GM23338 (cell line): ENCODE measurements at regions not wholly inside any gene's neighbourhood (a gene's known extent, or its start where the extent isn't known, plus 50 kb on each side); places are given as distances from the start of the nearest gene placed in this dataset.

Source experiments
- ATAC-seq: fragments of 200-7000 bp; cut with Tn5 transposase; 3 replicates; pipeline ENCODE4 v1.9.1; 2020
- DNase-seq: peaks from one replicate; pipeline ENCODE4 v3.0.0-alpha.2; 2015; ENCODE audit warnings: low spot score
- H2AFZ ChIP-seq: fragments of 200-600 bp; sonication (generic); 2 replicates; pipeline ENCODE4 v1.8.0; 2016; ENCODE audit warnings: antibody characterized with exemption, mild to moderate bottlenecking, moderate library complexity
- H3F3A ChIP-seq: fragments of 200-600 bp; sonication (generic); replicated peaks from 2 replicates; pipeline ENCODE4 v1.8.0; 2017; ENCODE audit warnings: antibody characterized with exemption, mixed run types, low read depth
- H3K27ac ChIP-seq: fragments of 200-600 bp; sonication (generic); 2 replicates; pipeline ENCODE4 v1.6.1; 2016; ENCODE audit warnings: low read depth
- H3K27me3 ChIP-seq: fragments of 200-600 bp; sonication (generic); 2 replicates; pipeline ENCODE4 v1.8.0; 2016; ENCODE audit warnings: mild to moderate bottlenecking, mixed run types, moderate library complexity; ENCODE audit not compliant: insufficient read depth
- H3K36me3 ChIP-seq: fragments of 200-600 bp; sonication (generic); 2 replicates; pipeline ENCODE4 v1.8.0; 2016; ENCODE audit warnings: mild to moderate bottlenecking; ENCODE audit not compliant: insufficient read depth
- H3K4me1 ChIP-seq: fragments of 200-600 bp; sonication (generic); 2 replicates; pipeline ENCODE4 v1.8.0; 2016; ENCODE audit warnings: mild to moderate bottlenecking, moderate library complexity; ENCODE audit not compliant: insufficient read depth
- H3K4me2 ChIP-seq: fragments of 200-600 bp; sonication (generic); 2 replicates; pipeline ENCODE4 v1.7.1; 2017; ENCODE audit warnings: mixed run types
- H3K4me3 ChIP-seq: fragments of 200-600 bp; sonication (generic); 2 replicates; pipeline ENCODE4 v1.6.1; 2016; ENCODE audit warnings: mixed run types
- H3K79me2 ChIP-seq: fragments of 200-600 bp; sonication (generic); replicated peaks from 2 replicates; pipeline ENCODE4 v1.8.0; 2017; ENCODE audit warnings: mild to moderate bottlenecking; ENCODE audit not compliant: insufficient read depth
- H3K9me2 ChIP-seq: fragments of 200-600 bp; sonication (generic); 2 replicates; pipeline ENCODE4 v1.8.0; 2017; ENCODE audit not compliant: insufficient read depth
- H4K20me1 ChIP-seq: fragments of 200-600 bp; sonication (generic); replicated peaks from 2 replicates; pipeline ENCODE4 v1.8.0; 2017; ENCODE audit warnings: mild to moderate bottlenecking; ENCODE audit not compliant: insufficient read depth
- H3K27ac Mint-ChIP-seq: 2 replicates; pipeline ENCODE4 v1.8.0; 2020; ENCODE audit warnings: inconsistent platforms, mild to moderate bottlenecking, moderate library complexity, mixed read lengths
- H3K27me3 Mint-ChIP-seq: 3 replicates; pipeline ENCODE4 v1.8.0; 2022; ENCODE audit warnings: low read depth, mild to moderate bottlenecking, moderate library complexity, mixed read lengths, inconsistent platforms; ENCODE audit not compliant: insufficient read depth, poor library complexity
- H3K36me3 Mint-ChIP-seq: 3 replicates; pipeline ENCODE4 v1.8.0; 2021; ENCODE audit warnings: low read depth, mild to moderate bottlenecking, inconsistent platforms, moderate library complexity, mixed read lengths
- H3K4me1 Mint-ChIP-seq: 3 replicates; pipeline ENCODE4 v1.8.0; 2020; ENCODE audit warnings: mild to moderate bottlenecking, inconsistent platforms, mixed read lengths
- H3K4me3 Mint-ChIP-seq: 3 replicates; pipeline ENCODE4 v1.8.0; 2021; ENCODE audit warnings: moderate library complexity, mild to moderate bottlenecking, inconsistent platforms, mixed read lengths
- H3K9me3 Mint-ChIP-seq: 3 replicates; pipeline ENCODE4 v1.8.0; 2020; ENCODE audit warnings: moderate library complexity, mild to moderate bottlenecking, inconsistent platforms, mixed read lengths
- NANOG ChIP-seq: IDR thresholded peaks from 2 replicates; pipeline ENCODE4 v1.6.1; 2016; ENCODE audit warnings: antibody characterized with exemption, borderline replicate concordance
- ZNF462 ChIP-seq: fragments of 250-450 bp; sonication (Bioruptor Pico); IDR thresholded peaks from 2 replicates; pipeline ENCODE4 v1.5.0; 2020; ENCODE audit warnings: mild to moderate bottlenecking, moderate library complexity
- TF ChIP-seq, protein P1 (sequence below): IDR thresholded peaks from 2 replicates; pipeline ENCODE4 v1.6.1; 2016; ENCODE audit warnings: antibody characterized with exemption

DNA sequence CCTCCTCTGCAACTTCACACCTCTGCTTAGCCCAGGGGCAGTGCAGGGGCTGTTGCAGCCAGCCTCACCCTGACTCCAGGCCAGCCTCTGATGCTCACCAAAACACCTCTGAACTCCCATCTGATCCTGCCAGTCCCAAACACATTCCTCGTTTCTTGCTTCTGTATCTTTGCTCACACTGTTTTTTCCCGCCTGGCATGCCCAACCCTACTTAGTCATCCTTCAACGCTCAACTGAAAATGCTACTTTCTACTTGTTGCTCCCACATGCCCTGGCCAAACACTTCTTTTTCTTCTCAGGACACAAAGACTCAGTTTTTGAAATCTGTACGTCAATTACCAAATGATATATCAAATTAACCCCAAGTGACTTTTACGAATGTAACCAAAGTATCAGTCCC lies 140.8 kb upstream of the ZBED5 start:
- Mint-ChIP-seq H3K27ac (no peak overlapping the region), H3K27me3 (peaks cover 2% of the 10 kb centered on the region), H3K9me3 (peaks cover 8% of the 10 kb centered on the region; the same call in 2 of the 3 replicates), H3K4me3 (no peak overlapping the region), H3K4me1 (no peaks in the 10 kb centered on the region; the same call in 2 of the 3 replicates), H3K36me3 (no peaks in the 10 kb centered on the region; the same call in 2 of the 3 replicates)
- Histone ChIP-seq H3K9me2 (no peaks in the 10 kb centered on the region), H3K4me1 (no peaks in the 10 kb centered on the region), H3F3A (no peaks in the 10 kb centered on the region), H3K4me2 (no peak overlapping the region), H3K4me3 (no peak overlapping the region), H3K36me3 (no peaks in the 10 kb centered on the region), H2AFZ (no peak overlapping the region), H3K27ac (no peak overlapping the region), H4K20me1 (no peaks in the 10 kb centered on the region), H3K27me3 (no peaks in the 10 kb centered on the region), H3K79me2 (no peaks in the 10 kb centered on the region)
- ATAC-seq (no peak), DNase-seq (no peak)
- TF ChIP-seq, protein P1, sequence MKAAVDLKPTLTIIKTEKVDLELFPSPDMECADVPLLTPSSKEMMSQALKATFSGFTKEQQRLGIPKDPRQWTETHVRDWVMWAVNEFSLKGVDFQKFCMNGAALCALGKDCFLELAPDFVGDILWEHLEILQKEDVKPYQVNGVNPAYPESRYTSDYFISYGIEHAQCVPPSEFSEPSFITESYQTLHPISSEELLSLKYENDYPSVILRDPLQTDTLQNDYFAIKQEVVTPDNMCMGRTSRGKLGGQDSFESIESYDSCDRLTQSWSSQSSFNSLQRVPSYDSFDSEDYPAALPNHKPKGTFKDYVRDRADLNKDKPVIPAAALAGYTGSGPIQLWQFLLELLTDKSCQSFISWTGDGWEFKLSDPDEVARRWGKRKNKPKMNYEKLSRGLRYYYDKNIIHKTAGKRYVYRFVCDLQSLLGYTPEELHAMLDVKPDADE = no peak

DNA sequence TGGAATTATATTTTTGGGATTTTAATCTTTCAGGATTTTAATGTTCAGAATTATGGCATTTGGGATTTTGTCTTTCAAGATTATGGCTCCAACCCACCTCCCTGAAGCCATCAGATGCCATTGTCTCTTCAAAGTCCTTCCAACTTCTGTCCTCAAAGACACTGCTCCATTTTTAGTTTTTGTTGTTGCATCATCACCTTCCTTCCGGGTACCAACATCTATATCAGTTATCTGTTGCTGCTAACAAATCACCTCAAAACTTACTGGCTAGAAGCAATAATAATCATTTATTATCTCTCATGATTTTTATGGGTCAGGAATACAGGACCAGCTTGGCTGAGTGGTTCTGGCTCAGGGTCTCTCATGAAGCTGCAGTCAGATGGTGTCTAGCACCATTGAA lies 138.8 kb upstream of the ZBED5 start:
- Histone ChIP-seq H3K4me3 (no peak overlapping the region), H2AFZ (no peak overlapping the region), H3K4me2 (no peak overlapping the region), H3K79me2 (no peaks in the 10 kb centered on the region), H3K9me2 (no peaks in the 10 kb centered on the region), H3K27ac (no peak overlapping the region), H3K4me1 (no peaks in the 10 kb centered on the region), H3K36me3 (no peaks in the 10 kb centered on the region), H4K20me1 (no peaks in the 10 kb centered on the region), H3F3A (no peaks in the 10 kb centered on the region), H3K27me3 (no peaks in the 10 kb centered on the region)
- H3K4me3 Mint-ChIP-seq = no peak overlapping the region
- H3K27ac Mint-ChIP-seq = no peak overlapping the region
- DNase-seq = no peak
- H3K36me3 Mint-ChIP-seq = no peaks in the 10 kb centered on the region
- peaks cover 8% of the 10 kb centered on the region; the same call in 2 of the 3 replicates for H3K9me3 Mint-ChIP-seq
- H3K4me1 Mint-ChIP-seq = no peaks in the 10 kb centered on the region
- no peak for TF ChIP-seq NANOG
- H3K27me3 Mint-ChIP-seq = peaks cover 5% of the 10 kb centered on the region
- no peak for ATAC-seq

DNA sequence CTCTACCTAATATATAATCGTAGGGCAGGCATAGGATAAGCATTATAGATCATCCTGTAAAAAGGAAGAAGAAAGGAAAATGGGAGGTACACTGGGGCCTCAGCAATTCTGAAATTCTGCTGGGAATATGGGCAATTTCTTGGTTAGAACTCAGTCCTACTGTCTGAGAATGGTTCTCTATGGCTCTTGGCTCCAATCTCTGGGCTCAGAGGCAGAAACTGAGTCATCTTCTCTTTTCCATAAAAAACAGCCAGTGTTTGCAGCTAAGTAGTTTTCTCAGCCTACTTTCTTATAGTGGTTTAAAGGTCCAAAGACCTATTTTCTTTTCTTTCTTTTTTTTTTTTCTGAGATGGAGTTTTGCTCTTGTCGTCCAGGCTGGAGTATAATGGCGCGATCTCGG lies 135.8 kb upstream of the ZBED5 start:
- H3K27ac Mint-ChIP-seq = no peak overlapping the region
- no peaks in the 10 kb centered on the region for H3K4me1 Mint-ChIP-seq
- H3K36me3 Mint-ChIP-seq = no peaks in the 10 kb centered on the region
- no peaks in the 10 kb centered on the region for H3F3A ChIP-seq
- no peaks in the 10 kb centered on the region for H4K20me1 ChIP-seq
- ATAC-seq (no peak), DNase-seq (no peak)
- TF ChIP-seq NANOG (no peak), ZNF462 (CRISPR knock-in tag) (no peak)
- no peak overlapping the region for H3K27ac ChIP-seq
- H3K4me3 ChIP-seq = no peak overlapping the region
- no peaks in the 10 kb centered on the region for H3K27me3 ChIP-seq
- H3K4me1 ChIP-seq = no peaks in the 10 kb centered on the region
- no peaks in the 10 kb centered on the region for H3K36me3 ChIP-seq
- H3K4me2 ChIP-seq = no peak overlapping the region
- no peak overlapping the region for H3K4me3 Mint-ChIP-seq
- H2AFZ ChIP-seq = no peak overlapping the region
- H3K9me3 Mint-ChIP-seq = peaks cover 8% of the 10 kb centered on the region; the same call in 2 of the 3 replicates
- H3K9me2 ChIP-seq = no peaks in the 10 kb centered on the region
- H3K79me2 ChIP-seq = no peaks in the 10 kb centered on the region
- peaks cover 7% of the 10 kb centered on the region for H3K27me3 Mint-ChIP-seq
